ENCODE measurements at regions not wholly inside any gene's neighbourhood (a gene's known extent, or its start where the extent isn't known, plus 50 kb on each side); places are given as distances from the start of the nearest gene placed in this dataset.

- Histone ChIP-seq H3K79me2 (ENCODE audit: insufficient read depth, low read length) (no peaks in the 10 kb centered on the region), H3K4me2 (ENCODE audit: low read depth, low read length, poor library complexity, severe bottlenecking) (no peak overlapping the region), H3K27me3 (ENCODE audit: low read length) (no peaks in the 10 kb centered on the region), H3K27ac (ENCODE audit: low read depth, low read length) (no peak overlapping the region), H3K9ac (ENCODE audit: low read length) (no peak overlapping the region), H3F3A (ENCODE audit: insufficient read depth) (no peaks in the 10 kb centered on the region), H3K9me3 (ENCODE audit: insufficient read depth, low read length) (no peaks in the 10 kb centered on the region), H4K20me1 (ENCODE audit: low read depth, low read length) (no peaks in the 10 kb centered on the region), H3K36me3 (ENCODE audit: low read length) (no peaks in the 10 kb centered on the region), H3K4me3 (ENCODE audit: insufficient read depth, low read length, poor library complexity, severe bottlenecking) (no peak overlapping the region), H2AFZ (ENCODE audit: low read depth, low read length, severe bottlenecking) (no peak overlapping the region), H3K9me2 (replicated peaks; ENCODE audit: insufficient read depth, low read length) (no peaks in the 10 kb centered on the region)
- TF ChIP-seq EZH2phosphoT487 (conservative IDR thresholded peaks at IDR 0.05; ENCODE audit: low read length): no peak
- TF ChIP-seq, protein P1, sequence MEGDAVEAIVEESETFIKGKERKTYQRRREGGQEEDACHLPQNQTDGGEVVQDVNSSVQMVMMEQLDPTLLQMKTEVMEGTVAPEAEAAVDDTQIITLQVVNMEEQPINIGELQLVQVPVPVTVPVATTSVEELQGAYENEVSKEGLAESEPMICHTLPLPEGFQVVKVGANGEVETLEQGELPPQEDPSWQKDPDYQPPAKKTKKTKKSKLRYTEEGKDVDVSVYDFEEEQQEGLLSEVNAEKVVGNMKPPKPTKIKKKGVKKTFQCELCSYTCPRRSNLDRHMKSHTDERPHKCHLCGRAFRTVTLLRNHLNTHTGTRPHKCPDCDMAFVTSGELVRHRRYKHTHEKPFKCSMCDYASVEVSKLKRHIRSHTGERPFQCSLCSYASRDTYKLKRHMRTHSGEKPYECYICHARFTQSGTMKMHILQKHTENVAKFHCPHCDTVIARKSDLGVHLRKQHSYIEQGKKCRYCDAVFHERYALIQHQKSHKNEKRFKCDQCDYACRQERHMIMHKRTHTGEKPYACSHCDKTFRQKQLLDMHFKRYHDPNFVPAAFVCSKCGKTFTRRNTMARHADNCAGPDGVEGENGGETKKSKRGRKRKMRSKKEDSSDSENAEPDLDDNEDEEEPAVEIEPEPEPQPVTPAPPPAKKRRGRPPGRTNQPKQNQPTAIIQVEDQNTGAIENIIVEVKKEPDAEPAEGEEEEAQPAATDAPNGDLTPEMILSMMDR (IDR thresholded peaks at IDR 0.05; ENCODE audit: insufficient read depth, low read length, poor library complexity, severe bottlenecking): peak; percentile 96
Observed at GRCh38 chr7:35424869-35425495, 171.1 kb upstream of the TBX20 start.

DNA sequence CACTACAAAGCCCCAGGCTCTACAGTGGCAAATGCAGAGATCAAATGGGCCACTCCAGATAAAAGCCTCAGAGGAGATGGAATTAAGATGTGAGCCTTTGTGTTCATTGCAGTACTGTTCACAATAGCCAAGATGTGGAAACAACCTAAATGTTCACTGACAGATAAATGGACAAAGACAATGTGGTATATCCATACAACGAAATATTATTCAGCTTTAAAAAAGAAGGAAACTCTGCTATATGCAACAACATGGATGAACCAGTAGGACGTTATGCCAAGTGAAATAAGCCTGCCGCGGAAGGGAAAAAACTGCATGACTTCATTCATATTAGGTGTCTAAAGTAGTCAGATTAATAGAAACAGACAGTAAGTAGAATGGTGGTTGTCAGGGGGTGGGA is 170.5 kb upstream of the TBX20 start:
- Histone ChIP-seq H3K27ac (ENCODE audit: low read depth, low read length) (no peak overlapping the region), H3K79me2 (ENCODE audit: insufficient read depth, low read length) (no peaks in the 10 kb centered on the region), H3K9me2 (replicated peaks; ENCODE audit: insufficient read depth, low read length) (no peaks in the 10 kb centered on the region), H3K36me3 (ENCODE audit: low read length) (no peaks in the 10 kb centered on the region), H2AFZ (ENCODE audit: low read depth, low read length, severe bottlenecking) (no peak overlapping the region), H3K27me3 (ENCODE audit: low read length) (no peaks in the 10 kb centered on the region), H3K9ac (ENCODE audit: low read length) (no peak overlapping the region), H3K9me3 (ENCODE audit: insufficient read depth, low read length) (no peaks in the 10 kb centered on the region), H3F3A (ENCODE audit: insufficient read depth) (no peaks in the 10 kb centered on the region), H3K4me2 (ENCODE audit: low read depth, low read length, poor library complexity, severe bottlenecking) (no peak overlapping the region), H3K4me3 (ENCODE audit: insufficient read depth, low read length, poor library complexity, severe bottlenecking) (no peak overlapping the region), H4K20me1 (ENCODE audit: low read depth, low read length) (no peaks in the 10 kb centered on the region)
- no peak for TF ChIP-seq EZH2phosphoT487 (conservative IDR thresholded peaks at IDR 0.05; ENCODE audit: low read length)
- TF ChIP-seq, protein P1 (IDR thresholded peaks at IDR 0.05; ENCODE audit: insufficient read depth, low read length, poor library complexity, severe bottlenecking): no peak

- H3K4me3 ChIP-seq (ENCODE audit: insufficient read depth, low read length, poor library complexity, severe bottlenecking): no peak overlapping the region
- H3K4me2 ChIP-seq (ENCODE audit: low read depth, low read length, poor library complexity, severe bottlenecking): no peak overlapping the region
- H4K20me1 ChIP-seq (ENCODE audit: low read depth, low read length): no peaks in the 10 kb centered on the region
- no peak for TF ChIP-seq EZH2phosphoT487 (conservative IDR thresholded peaks at IDR 0.05; ENCODE audit: low read length)
- TF ChIP-seq, protein P1 (IDR thresholded peaks at IDR 0.05; ENCODE audit: insufficient read depth, low read length, poor library complexity, severe bottlenecking): no peak
- no peaks in the 10 kb centered on the region for H3K9me2 ChIP-seq (replicated peaks; ENCODE audit: insufficient read depth, low read length)
- H3K36me3 ChIP-seq (ENCODE audit: low read length): no peaks in the 10 kb centered on the region
- no peak overlapping the region for H3K27ac ChIP-seq (ENCODE audit: low read depth, low read length)
- no peaks in the 10 kb centered on the region for H3K27me3 ChIP-seq (ENCODE audit: low read length)
- H3K9me3 ChIP-seq (ENCODE audit: insufficient read depth, low read length): no peaks in the 10 kb centered on the region
- no peaks in the 10 kb centered on the region for H3K79me2 ChIP-seq (ENCODE audit: insufficient read depth, low read length)
- no peak overlapping the region for H3K9ac ChIP-seq (ENCODE audit: low read length)
- no peak overlapping the region for H2AFZ ChIP-seq (ENCODE audit: low read depth, low read length, severe bottlenecking)
- no peaks in the 10 kb centered on the region for H3F3A ChIP-seq (ENCODE audit: insufficient read depth)
Observed at GRCh38 chr7:35422715-35423114, 168.8 kb upstream of the TBX20 start.

All from SU-DHL-6 (cell line).